Left ventricle myocardium inferior (tissue), 1 donor: ENCODE measurements at regions not wholly inside any gene's neighbourhood (a gene's known extent, or its start where the extent isn't known, plus 50 kb on each side); places are given as distances from the start of the nearest gene placed in this dataset.

ENCODE experiments used
- DNase-seq: peaks from one replicate; pipeline ENCODE4 v3.0.0-alpha.2; 2020
- H3K27ac ChIP-seq: fragments of 200-600 bp; replicated peaks from 2 replicates; pipeline ENCODE4 v1.8.0; 2021
- H3K27me3 ChIP-seq: fragments of 200-600 bp; 2 replicates; pipeline ENCODE4 v1.8.0; 2021; ENCODE audit warnings: low read depth
- H3K36me3 ChIP-seq: fragments of 200-600 bp; 2 replicates; pipeline ENCODE4 v1.8.0; 2021
- H3K4me1 ChIP-seq: fragments of 200-600 bp; 2 replicates; pipeline ENCODE4 v1.8.0; 2021
- H3K4me3 ChIP-seq: fragments of 200-600 bp; 2 replicates; pipeline ENCODE4 v1.8.0; 2021; ENCODE audit warnings: mild to moderate bottlenecking, moderate library complexity
- H3K9me3 ChIP-seq: fragments of 200-600 bp; replicated peaks from 2 replicates; pipeline ENCODE4 v1.8.0; 2021
- intact Hi-C: fragments of 100-400 bp; cut with micrococcal nuclease; formaldehyde crosslinking; loops from one replicate; pipeline ENCODE4 v1.11.0; 2022
- TF ChIP-seq, protein P1 (sequence below): fragments of 200-600 bp; IDR thresholded peaks from 2 replicates; pipeline ENCODE4 v1.8.0; 2021; ENCODE audit warnings: antibody characterized with exemption, mild to moderate bottlenecking, borderline replicate concordance
- donor health status: DM: no; HTN: yes; CAD: no; lungs with severe emphysema.

DNA sequence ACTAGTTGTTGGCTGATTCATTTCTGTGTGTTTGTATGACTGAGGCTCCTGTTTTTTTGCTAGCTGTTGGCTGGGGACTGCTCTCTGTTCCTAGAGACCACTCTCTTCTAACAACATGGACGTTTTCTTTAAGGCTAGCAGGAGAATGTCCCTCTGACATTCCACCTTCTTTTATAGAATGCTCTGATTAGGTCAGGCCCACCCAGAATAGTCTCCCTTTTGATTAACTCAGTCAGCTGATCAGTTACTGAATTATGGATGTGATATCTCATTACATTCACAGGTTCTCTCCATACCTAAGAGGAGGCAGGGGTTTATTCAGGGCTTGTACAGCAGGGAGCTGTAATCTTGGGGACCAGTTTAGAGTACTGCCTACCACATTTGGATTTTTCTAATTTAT lies 175.6 kb upstream of the RHOBTB1 start:
- DNase-seq = no peak
- Histone ChIP-seq H3K27me3 (no peaks in the 10 kb centered on the region), H3K4me3 (no peak overlapping the region), H3K4me1 (no peaks in the 10 kb centered on the region), H3K27ac (no peak overlapping the region), H3K9me3 (no peaks in the 10 kb centered on the region), H3K36me3 (no peaks in the 10 kb centered on the region)
- TF ChIP-seq, protein P1, sequence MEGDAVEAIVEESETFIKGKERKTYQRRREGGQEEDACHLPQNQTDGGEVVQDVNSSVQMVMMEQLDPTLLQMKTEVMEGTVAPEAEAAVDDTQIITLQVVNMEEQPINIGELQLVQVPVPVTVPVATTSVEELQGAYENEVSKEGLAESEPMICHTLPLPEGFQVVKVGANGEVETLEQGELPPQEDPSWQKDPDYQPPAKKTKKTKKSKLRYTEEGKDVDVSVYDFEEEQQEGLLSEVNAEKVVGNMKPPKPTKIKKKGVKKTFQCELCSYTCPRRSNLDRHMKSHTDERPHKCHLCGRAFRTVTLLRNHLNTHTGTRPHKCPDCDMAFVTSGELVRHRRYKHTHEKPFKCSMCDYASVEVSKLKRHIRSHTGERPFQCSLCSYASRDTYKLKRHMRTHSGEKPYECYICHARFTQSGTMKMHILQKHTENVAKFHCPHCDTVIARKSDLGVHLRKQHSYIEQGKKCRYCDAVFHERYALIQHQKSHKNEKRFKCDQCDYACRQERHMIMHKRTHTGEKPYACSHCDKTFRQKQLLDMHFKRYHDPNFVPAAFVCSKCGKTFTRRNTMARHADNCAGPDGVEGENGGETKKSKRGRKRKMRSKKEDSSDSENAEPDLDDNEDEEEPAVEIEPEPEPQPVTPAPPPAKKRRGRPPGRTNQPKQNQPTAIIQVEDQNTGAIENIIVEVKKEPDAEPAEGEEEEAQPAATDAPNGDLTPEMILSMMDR = no peak
- intact Hi-C loops = no loop called here

DNA sequence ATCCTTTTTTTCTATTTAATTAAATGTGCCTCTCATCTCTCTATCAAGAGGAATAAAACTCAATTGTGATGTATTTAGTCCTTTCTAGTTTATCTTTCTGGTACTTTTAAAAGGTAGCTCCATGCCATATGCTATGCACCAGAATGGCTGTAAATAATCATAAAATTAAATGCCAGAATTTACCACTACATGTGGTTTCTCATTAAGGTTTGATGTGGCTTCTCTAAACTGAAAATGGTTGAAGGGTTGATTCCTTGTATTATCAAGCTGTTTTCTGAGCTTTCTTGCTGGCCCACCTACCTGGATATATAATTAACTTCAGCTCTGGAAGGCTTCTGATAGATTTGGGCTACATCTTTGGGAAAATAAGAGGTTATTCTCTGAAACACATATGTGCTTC lies 171.9 kb upstream of the RHOBTB1 start:
- TF ChIP-seq, protein P1 = no peak
- DNase-seq = no peak
- Histone ChIP-seq H3K4me3 (no peak overlapping the region), H3K4me1 (no peaks in the 10 kb centered on the region), H3K9me3 (no peaks in the 10 kb centered on the region), H3K27me3 (no peaks in the 10 kb centered on the region), H3K36me3 (no peaks in the 10 kb centered on the region), H3K27ac (no peak overlapping the region)
- intact Hi-C loops = no loop called here

DNA sequence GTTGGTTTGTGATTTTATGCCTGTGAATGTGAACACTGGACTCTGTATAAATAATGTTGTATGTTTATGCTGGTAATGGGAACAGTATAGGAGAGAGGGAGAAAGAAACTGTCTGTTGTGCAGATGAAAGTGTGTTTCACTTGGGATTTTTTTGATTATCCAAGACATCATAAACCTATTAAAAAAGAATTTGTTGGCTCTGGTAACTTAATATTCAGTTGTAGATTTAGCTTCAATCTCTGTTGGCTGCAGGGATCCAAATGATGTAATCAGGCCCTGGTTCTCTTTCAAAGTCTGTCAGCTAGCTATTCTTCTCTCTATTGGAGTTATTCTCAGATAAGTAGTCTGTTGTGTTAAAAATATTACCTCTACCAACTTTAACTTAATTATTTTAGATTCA lies 168.8 kb upstream of the RHOBTB1 start:
- intact Hi-C loops = no loop called here

DNA sequence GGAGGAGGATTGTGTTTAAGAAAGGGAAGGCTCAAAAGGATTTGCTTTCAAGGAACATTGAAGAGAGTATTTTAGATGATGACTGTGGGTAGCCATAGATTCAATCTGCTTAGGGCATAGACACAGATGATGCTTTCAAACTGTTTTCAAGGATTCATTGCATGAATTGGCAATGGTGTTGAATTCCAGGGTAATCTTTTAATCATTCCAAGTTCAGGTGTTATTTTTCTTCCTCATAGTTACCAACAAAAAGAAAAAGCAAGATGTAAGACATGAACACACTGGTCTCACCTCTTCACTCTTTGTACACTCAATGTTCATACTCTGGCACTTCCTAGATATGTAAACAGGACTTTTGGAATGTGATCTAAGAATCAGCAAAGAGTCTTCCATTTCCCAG lies 167.0 kb upstream of the RHOBTB1 start:
- no peak for DNase-seq
- no peak overlapping the region for H3K4me3 ChIP-seq
- intact Hi-C loops = no loop called here
- no peaks in the 10 kb centered on the region for H3K9me3 ChIP-seq
- H3K36me3 ChIP-seq = no peaks in the 10 kb centered on the region
- H3K4me1 ChIP-seq = no peaks in the 10 kb centered on the region
- H3K27me3 ChIP-seq = no peaks in the 10 kb centered on the region
- TF ChIP-seq, protein P1 = no peak
- H3K27ac ChIP-seq = no peak overlapping the region

More for the DNA sequence above, 168.8 kb upstream of the RHOBTB1 start:
- TF ChIP-seq, protein P1 = no peak
- Histone ChIP-seq H3K36me3 (no peaks in the 10 kb centered on the region), H3K4me1 (no peaks in the 10 kb centered on the region), H3K4me3 (no peak overlapping the region), H3K9me3 (no peaks in the 10 kb centered on the region), H3K27ac (no peak overlapping the region), H3K27me3 (no peaks in the 10 kb centered on the region)
- no peak for DNase-seq

DNA sequence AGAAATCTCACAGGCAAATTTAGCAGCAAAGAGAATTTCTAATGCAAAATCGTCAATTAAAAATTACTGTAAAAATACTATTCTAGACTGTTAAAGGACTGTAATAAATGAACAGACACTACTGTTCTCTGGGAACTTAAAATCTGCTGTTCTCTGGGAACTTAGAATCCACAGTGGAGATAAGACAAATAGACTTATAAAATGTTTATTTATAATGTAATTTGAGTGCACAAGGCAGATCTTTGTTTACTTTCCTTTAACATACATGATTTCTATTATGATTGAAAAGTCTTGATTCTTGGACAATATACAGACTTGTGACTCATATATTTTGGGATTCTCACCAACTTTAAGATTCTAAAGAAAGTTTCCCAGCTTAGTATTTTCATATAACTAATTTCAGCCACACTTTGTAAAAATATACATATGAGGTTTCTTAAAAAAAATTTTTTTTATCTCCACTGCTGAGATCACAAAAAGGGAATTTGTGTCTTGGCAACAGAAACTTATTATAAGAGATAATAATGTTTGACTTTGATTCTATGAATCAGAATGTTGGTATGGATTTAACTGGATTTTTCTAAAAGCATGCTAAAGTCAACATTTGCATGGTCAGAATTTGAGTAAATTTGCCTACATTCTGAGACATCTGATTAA lies 166.3 kb upstream of the RHOBTB1 start:
- DNase-seq = no peak
- TF ChIP-seq, protein P1 = no peak
- no peaks in the 10 kb centered on the region for H3K36me3 ChIP-seq
- no peak overlapping the region for H3K4me3 ChIP-seq
- H3K9me3 ChIP-seq = no peaks in the 10 kb centered on the region
- H3K4me1 ChIP-seq = no peaks in the 10 kb centered on the region
- H3K27ac ChIP-seq = no peak overlapping the region
- intact Hi-C loops = no loop called here
- no peaks in the 10 kb centered on the region for H3K27me3 ChIP-seq

DNA sequence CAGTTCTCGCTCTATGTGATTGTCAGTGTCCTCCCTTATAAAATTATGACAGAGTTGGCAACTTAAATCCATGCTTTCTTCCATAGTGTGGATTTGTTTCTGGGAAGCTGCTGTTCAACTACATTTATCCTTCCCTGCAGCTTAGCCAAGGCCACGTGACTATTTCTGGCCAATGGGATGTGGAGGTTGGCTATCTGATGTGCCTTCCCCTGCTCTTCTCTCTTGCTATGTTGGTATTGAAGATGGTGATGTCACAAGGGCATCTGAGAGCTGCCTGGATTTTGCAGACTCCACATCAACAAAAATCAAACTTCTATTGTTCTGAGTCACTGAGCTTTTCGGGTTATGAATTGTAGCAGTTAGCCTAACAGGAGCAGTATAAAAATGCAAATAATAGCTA lies 164.9 kb upstream of the RHOBTB1 start:
- Histone ChIP-seq H3K4me3 (no peak overlapping the region), H3K27me3 (no peaks in the 10 kb centered on the region), H3K27ac (no peak overlapping the region), H3K4me1 (no peaks in the 10 kb centered on the region), H3K36me3 (no peaks in the 10 kb centered on the region), H3K9me3 (no peaks in the 10 kb centered on the region)
- TF ChIP-seq, protein P1 = no peak
- intact Hi-C loops = no loop called here
- no peak for DNase-seq
